Thyroid gland (tissue), 4 donors: ENCODE measurements at regions not wholly inside any gene's neighbourhood (a gene's known extent, or its start where the extent isn't known, plus 50 kb on each side); places are given as distances from the start of the nearest gene placed in this dataset.

Experiments used
- POLR2A ChIP-seq, 2 donors: fragments of 450-650 bp; IDR thresholded peaks; one replicate each; pipeline ENCODE4 v1.6.1; 2017; ENCODE audit warnings: antibody characterized with exemption in 2 of 2, mild to moderate bottlenecking in 2 of 2, moderate library complexity in 1 of 2
- TF ChIP-seq, protein P1 (sequence below), 6 experiments: fragments of 200-600 bp in 3 of 6; fragments of 450-650 bp in 3 of 6; sonication (generic) in 3 of 6; IDR thresholded peaks; one replicate each; pipeline ENCODE4 v1.5.1; 2016 to 2019; ENCODE audit warnings: antibody characterized with exemption in 6 of 6, mild to moderate bottlenecking in 2 of 6, inconsistent platforms in 1 of 6, moderate library complexity in 1 of 6

- no peak for TF ChIP-seq POLR2A (IDR thresholded peaks at IDR 0.05)
- TF ChIP-seq, protein P1, sequence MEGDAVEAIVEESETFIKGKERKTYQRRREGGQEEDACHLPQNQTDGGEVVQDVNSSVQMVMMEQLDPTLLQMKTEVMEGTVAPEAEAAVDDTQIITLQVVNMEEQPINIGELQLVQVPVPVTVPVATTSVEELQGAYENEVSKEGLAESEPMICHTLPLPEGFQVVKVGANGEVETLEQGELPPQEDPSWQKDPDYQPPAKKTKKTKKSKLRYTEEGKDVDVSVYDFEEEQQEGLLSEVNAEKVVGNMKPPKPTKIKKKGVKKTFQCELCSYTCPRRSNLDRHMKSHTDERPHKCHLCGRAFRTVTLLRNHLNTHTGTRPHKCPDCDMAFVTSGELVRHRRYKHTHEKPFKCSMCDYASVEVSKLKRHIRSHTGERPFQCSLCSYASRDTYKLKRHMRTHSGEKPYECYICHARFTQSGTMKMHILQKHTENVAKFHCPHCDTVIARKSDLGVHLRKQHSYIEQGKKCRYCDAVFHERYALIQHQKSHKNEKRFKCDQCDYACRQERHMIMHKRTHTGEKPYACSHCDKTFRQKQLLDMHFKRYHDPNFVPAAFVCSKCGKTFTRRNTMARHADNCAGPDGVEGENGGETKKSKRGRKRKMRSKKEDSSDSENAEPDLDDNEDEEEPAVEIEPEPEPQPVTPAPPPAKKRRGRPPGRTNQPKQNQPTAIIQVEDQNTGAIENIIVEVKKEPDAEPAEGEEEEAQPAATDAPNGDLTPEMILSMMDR (IDR thresholded peaks at IDR 0.05): no peak
Observed at GRCh38 chr1:219121679-219122078, 52.0 kb upstream of the LYPLAL1 start.
